ENCODE measurements at regions not wholly inside any gene's neighbourhood (a gene's known extent, or its start where the extent isn't known, plus 50 kb on each side); places are given as distances from the start of the nearest gene placed in this dataset.

DNA sequence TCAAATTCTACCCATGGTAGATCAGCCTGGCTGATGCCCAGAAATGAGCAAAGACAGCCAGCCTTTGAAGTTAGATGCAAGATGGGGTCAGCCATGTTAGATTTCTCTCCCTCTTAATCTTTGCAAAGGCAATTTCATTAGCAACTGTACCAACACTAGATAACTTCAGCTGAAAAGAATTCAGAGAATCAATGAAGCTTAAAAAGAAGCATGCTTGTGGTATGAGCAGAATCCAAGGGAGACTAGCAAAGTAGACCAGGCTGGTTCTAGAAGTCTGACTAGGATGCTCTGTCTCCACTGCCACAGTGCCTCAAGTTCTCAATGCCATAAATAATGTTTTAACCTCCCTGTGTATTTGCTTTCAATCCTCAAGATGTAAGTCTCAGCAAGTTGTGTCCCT, 247.3 kb downstream of the SLC7A11 start:
- TF ChIP-seq, protein P1, sequence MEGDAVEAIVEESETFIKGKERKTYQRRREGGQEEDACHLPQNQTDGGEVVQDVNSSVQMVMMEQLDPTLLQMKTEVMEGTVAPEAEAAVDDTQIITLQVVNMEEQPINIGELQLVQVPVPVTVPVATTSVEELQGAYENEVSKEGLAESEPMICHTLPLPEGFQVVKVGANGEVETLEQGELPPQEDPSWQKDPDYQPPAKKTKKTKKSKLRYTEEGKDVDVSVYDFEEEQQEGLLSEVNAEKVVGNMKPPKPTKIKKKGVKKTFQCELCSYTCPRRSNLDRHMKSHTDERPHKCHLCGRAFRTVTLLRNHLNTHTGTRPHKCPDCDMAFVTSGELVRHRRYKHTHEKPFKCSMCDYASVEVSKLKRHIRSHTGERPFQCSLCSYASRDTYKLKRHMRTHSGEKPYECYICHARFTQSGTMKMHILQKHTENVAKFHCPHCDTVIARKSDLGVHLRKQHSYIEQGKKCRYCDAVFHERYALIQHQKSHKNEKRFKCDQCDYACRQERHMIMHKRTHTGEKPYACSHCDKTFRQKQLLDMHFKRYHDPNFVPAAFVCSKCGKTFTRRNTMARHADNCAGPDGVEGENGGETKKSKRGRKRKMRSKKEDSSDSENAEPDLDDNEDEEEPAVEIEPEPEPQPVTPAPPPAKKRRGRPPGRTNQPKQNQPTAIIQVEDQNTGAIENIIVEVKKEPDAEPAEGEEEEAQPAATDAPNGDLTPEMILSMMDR (IDR thresholded peaks at IDR 0.05) = no peak
- TF ChIP-seq POLR2A (IDR thresholded peaks at IDR 0.05) = no peak
- TF ChIP-seq POLR2AphosphoS5 (IDR thresholded peaks at IDR 0.05) = no peak
- no peak for TF ChIP-seq EP300 (IDR thresholded peaks at IDR 0.05)
- Histone ChIP-seq H3K4me1 (no peaks in the 10 kb centered on the region), H3K9me3 (no peaks in the 10 kb centered on the region), H3K4me3 (no peak overlapping the region), H3K27me3 (no peaks in the 10 kb centered on the region), H3K36me3 (no peaks in the 10 kb centered on the region), H3K27ac (no peak overlapping the region)
- no peak for DNase-seq (ENCODE audit: low spot score in 2 of 2)

DNA sequence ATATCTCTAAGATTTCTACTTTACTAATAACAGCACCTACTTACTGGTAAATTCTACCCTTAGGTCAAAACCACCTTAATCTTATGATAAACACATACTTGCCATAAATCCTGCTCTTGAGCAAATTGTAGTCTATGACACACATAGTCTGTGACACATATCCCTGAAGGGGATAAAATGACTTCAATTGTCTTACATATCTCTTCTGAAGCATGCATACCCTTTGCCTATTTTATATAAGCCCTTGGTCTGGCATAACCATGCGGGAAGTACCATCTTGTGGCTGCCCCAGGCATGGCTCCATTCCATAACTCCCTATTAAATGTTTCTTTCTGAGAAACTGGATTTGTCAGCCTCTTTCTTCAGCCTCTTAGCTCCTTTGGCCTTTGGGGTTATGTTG, 248.9 kb downstream of the SLC7A11 start:
- Histone ChIP-seq H3K36me3 (no peaks in the 10 kb centered on the region), H3K4me1 (no peaks in the 10 kb centered on the region), H3K9me3 (no peaks in the 10 kb centered on the region), H3K4me3 (no peak overlapping the region), H3K27me3 (no peaks in the 10 kb centered on the region), H3K27ac (no peak overlapping the region)
- 82% methylated on average over 1 of the region's 1 CpG for WGBS
- DNase-seq (ENCODE audit: low spot score in 2 of 2) = no peak
- TF ChIP-seq, protein P1 (IDR thresholded peaks at IDR 0.05) = no peak
- no peak for TF ChIP-seq EP300 (IDR thresholded peaks at IDR 0.05)
- no peak for TF ChIP-seq POLR2AphosphoS5 (IDR thresholded peaks at IDR 0.05)
- TF ChIP-seq POLR2A (IDR thresholded peaks at IDR 0.05) = no peak

DNA sequence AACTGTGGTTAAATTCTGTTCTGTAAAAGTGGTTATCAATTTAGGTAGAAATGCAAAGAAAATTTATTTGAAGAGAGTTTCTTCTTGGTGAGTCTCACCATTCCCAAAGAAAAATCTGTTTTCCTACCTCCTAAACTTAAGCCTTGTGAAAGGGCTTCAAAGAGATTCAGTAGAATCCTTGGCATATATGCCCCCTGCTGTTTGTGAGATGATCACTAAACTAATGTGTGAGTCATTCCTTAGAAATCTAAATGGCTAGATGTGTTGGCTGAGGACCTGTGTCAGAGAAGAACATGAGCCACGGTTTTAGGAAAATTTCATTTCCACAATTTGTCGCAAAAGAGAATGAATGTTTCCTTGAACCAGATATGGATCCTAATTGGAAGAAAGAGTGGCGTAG, 260.9 kb downstream of the SLC7A11 start:
- Histone ChIP-seq H3K27ac (no peak overlapping the region), H3K9me3 (no peaks in the 10 kb centered on the region), H3K27me3 (no peaks in the 10 kb centered on the region), H3K36me3 (no peaks in the 10 kb centered on the region), H3K4me1 (no peaks in the 10 kb centered on the region), H3K4me3 (no peak overlapping the region)
- no peak for DNase-seq (ENCODE audit: low spot score in 2 of 2)
- TF ChIP-seq POLR2AphosphoS5 (IDR thresholded peaks at IDR 0.05) (no peak), POLR2A (IDR thresholded peaks at IDR 0.05) (no peak), EP300 (IDR thresholded peaks at IDR 0.05) (no peak)
- TF ChIP-seq, protein P1 (IDR thresholded peaks at IDR 0.05) = no peak
- 86% methylated on average over 3 of the region's 3 CpGs for WGBS

DNA sequence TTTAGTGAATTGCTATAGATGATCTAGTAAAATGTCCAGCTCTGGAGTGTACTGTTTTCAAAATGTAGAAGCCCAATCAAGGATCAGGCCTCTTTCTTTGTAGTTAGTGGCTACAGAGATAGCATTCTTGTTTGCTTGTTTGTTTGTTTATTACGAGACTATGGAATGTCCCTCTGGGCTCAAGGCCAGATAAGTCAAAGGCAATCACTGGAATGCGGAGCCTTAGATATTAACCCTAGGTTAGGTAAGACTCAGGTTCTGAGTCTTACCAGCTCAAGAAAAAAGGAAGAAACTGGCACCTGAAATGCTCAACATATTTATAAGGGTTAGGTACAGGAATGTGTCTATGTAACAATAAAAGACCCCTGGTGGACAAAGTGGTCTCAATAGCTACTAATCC, 261.5 kb downstream of the SLC7A11 start:
- H3K4me1 ChIP-seq = no peaks in the 10 kb centered on the region
- H3K27ac ChIP-seq = no peak overlapping the region
- H3K4me3 ChIP-seq = no peak overlapping the region
- H3K27me3 ChIP-seq = no peaks in the 10 kb centered on the region
- DNase-seq (ENCODE audit: low spot score in 2 of 2) = no peak
- no peaks in the 10 kb centered on the region for H3K36me3 ChIP-seq
- 75% methylated on average over 2 of the region's 2 CpGs for WGBS
- no peak for TF ChIP-seq POLR2AphosphoS5 (IDR thresholded peaks at IDR 0.05)
- TF ChIP-seq POLR2A (IDR thresholded peaks at IDR 0.05) = no peak
- TF ChIP-seq, protein P1 (IDR thresholded peaks at IDR 0.05) = no peak
- no peak for TF ChIP-seq EP300 (IDR thresholded peaks at IDR 0.05)
- H3K9me3 ChIP-seq = no peaks in the 10 kb centered on the region

DNA sequence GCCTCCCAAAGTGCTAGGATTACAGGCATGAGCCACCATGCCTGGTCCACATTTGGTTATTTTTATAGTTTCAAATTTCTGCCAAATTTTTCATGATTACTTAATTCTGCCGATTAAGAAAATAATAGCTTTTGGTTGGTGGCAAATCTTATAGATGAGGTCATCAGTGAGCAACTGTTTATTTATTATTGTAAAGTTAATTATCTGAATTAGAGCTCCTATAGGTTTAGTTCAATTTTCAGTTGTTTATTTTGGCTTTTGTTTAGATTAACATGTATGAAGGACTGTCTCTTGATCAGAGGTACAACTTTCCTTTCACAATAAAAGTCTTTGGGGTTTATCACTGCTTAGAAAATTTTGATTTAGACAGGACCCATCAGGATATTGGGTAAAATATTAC, 262.2 kb downstream of the SLC7A11 start:
- no peaks in the 10 kb centered on the region for H3K36me3 ChIP-seq
- TF ChIP-seq, protein P1 (IDR thresholded peaks at IDR 0.05) = no peak
- TF ChIP-seq EP300 (IDR thresholded peaks at IDR 0.05) (no peak), POLR2A (IDR thresholded peaks at IDR 0.05) (no peak), POLR2AphosphoS5 (IDR thresholded peaks at IDR 0.05) (no peak)

More for the DNA sequence above, 262.2 kb downstream of the SLC7A11 start:
- no peak overlapping the region for H3K4me3 ChIP-seq
- H3K9me3 ChIP-seq = no peaks in the 10 kb centered on the region
- WGBS = 61% methylated on average over 1 of the region's 1 CpG
- no peak overlapping the region for H3K27ac ChIP-seq
- no peaks in the 10 kb centered on the region for H3K27me3 ChIP-seq
- no peak for DNase-seq (ENCODE audit: low spot score in 2 of 2)
- no peaks in the 10 kb centered on the region for H3K4me1 ChIP-seq

All from suprapubic skin (tissue), 4 donors.